Right lung (tissue), 2 donors: ENCODE measurements at regions not wholly inside any gene's neighbourhood (a gene's known extent, or its start where the extent isn't known, plus 50 kb on each side); places are given as distances from the start of the nearest gene placed in this dataset.

Source experiments
- DNase-seq, 2 donors: peaks; one replicate each; pipeline ENCODE4 v3.0.0-alpha.2; 2013

DNA sequence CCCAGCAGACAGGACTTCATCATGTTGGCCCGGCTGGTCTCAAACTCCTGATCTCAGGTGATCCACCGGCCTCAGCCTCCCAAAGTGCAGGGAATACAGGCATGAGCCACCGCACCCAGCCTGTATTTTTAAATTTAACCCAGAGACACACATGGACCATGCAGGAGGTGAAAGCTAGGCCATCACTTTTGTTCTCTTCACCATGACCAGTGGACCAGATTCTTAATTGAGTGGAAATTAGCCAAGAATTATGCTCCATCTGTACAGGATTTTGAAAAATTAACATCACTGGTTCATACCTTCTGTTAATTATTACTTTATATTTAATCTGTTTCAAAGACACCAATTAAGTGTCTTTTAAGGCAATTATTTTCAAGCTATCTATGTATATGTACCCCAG lies 493.6 kb upstream of the NOX3 start:
- DNase-seq: no peak

DNA sequence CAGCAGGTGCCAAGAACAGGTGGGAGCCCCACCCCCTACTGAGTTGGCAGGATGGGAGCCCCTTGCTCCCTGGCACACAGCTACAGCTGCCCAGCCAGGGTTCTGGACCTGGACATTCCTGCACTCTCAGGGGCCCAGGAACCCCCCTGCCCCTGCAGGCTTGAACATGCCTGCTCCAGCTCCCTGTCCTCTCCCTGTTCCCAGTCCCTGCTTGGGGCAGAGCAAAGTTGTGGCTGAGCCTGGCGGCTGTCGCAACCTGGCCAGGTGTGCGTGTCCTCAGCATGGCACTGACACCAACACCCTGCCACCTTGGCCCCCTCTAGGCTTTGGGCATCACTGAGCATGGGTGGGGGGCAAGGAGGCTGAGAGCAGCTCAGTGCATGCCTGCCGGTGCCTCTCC lies 491.2 kb upstream of the NOX3 start:
- DNase-seq: no peak

DNA sequence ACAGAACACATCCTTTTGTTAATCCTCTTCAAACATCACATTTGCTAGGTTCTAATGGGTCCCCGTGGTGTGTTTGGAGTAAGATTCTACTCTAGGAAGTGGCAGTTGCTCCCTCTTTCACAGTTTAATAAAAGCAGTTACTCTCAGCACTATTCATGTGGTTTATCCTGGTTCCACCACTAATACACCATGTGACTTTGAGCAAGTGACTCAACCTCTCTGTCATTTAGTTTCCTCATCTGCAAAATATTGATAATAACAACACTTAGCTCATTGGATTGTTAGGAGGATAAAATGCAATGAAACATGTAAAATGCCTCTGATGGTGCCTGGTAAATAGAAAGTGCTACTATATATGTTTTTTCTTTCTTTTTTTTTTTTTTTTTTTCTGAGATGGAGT lies 488.0 kb upstream of the NOX3 start:
- DNase-seq: no peak

DNA sequence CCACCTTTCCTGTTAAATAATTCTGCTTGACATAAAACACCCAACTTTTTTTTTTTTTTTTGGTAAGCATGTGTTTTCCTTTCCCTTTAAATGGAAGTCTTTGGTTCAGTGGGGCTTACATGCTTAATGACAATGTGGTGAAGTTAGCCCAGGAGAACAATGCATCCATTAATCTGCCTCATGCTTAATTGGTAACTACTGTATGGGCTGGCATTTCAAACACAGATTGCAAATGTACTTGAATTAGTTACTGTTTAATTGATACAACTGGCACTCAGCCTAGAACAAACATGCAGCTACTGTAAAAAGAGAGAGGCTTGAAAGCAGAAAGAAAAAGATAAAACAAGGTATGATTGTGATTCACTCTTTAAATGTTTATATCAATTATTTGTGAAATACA lies 483.6 kb upstream of the NOX3 start:
- no peak for DNase-seq

DNA sequence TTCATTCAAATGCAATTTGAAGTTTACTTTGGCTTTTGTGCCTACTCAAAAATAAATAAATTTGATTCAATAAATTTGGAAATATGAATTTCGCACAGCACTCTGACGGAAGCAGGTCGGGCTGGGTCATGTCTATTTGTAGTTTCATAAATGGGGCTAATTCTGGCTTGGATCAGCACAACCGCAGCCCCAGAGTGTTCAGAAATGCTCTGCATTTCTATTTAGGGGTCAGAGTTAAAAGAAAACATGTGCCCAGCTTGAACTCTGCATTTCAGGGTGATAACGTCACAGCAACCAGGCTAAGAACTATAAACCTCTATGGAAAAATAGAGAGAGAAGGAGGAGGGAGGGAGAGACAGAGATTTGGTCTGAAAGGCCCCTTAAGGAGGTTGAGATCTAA lies 480.9 kb upstream of the NOX3 start:
- no peak for DNase-seq

DNA sequence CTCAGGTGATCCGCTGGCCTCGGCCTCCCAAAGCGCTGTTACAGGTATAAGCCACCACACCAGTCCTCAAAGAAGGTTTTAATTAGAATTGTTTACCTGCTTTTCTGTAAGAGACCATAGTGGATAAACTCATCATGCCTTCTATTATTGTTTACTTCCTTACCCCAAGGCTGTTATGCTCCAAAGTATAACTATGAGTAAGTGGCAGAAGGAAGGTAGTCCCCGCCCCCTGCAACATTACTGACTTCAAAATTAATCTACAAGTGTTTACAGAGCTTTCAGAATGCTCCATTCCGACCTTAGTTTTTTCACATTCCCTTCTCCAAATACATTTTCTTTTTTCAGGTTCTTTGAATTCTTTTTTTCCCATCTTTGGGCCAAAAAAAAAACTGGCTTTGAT lies 480.5 kb upstream of the NOX3 start:
- DNase-seq: no peak

DNA sequence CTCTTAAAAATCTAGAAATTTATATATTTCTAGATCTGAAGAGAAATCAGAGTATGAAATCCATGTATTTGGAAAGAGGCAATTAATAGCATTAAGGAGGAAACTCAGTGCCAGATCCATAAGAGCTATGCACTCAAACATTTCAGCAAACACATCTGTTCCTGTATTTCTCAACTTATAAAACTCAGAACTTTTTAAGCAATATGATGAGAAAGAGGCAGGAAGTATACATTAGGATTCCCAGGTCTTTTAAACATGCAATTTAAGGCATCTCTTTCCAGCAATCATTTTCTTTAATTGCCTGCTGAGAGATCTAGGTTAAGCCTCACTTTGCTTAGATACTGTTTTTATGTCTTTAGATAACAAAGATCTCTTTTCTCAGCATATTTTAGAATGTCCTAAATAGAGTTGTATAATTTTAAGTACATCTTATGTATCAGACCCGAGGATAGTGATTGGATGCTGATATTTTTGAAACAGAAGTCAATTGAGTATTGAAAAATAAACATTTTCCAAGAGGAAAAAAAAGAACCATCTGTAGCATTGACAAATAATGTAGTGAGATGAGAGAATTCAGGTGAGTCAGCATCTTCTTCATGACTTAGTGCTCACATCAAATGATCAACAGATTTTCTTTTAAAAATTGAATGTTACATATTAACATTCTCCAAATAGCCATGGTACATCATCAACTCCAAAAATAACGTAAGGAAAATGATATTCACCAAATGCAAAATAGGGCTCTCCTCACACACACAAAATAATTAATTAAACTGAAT lies 461.4 kb upstream of the NOX3 start:
- no peak for DNase-seq

DNA sequence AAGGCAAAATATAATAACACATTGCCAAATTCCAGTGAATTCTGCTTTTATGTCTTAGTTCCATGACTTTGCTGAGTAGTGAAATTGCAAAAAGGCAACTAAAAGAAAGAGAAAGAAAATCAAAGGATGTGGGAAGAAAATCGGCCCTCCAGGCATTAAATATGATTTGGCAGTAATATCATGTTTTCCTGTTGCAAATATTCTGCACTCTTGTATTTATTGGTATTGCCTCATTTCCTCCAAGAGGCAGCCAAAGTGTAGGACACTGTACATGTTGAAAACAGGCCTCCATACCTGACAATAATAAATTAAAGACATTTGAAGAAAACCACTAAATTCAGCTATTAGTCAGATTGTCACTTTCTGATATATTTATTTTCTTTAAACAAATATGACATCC lies 460.0 kb upstream of the NOX3 start:
- no peak for DNase-seq

DNA sequence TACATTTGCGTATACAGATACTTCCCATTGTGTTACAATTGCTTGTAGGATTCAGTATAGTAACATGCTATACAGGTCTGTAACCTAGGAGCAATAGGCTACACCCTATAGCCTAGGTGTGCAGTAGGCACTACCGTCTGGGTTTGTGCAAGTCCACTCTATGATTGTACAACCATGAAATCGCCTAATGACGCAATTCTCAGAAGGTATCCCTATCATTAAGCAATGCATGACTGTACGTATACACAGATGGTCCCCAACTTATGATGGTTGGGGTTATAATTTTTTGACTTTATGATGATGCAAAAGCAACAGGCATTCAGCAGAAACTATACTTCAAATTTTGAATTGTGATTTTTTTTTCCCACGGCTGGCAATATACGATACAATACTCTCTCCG lies 458.2 kb upstream of the NOX3 start:
- no peak for DNase-seq

DNA sequence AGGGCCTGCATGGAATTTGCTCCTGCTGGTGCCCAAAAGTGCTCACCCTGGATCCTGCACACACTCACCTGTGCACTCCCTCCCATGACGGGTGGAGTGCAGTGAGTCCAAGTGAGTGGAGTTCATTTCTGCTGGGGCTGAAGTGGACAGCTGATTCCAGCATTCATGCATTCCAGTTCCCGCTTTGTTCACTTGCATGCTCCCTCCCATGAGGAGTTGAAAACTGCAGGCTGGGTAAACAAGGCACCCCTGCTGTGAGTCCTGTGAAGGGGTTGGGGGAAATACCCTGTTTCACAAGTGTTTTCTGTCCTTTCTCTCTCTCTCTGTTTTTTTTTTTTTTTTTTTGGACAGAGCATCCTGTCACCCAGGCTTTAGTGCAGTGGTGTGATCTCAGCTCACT lies 454.1 kb upstream of the NOX3 start:
- DNase-seq: no peak

DNA sequence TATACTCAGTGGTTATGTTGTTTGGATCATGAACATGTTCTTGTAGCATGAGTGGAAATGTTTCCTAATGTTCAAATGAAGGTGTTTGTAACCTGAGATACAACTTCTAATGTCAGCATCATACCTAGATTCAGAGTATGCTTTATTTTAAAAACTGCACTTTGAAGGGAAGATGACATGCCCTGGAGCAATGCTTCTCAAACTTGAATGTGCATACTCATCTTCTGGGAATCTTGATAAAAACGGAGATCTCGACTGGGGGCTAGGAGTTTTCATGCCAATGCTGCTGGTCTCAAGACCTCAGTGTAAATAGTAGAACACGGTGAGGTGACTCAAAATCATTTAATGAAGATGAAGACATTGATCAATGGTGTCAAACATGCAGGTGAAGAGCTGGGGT lies 440.0 kb upstream of the NOX3 start:
- DNase-seq: no peak

DNA sequence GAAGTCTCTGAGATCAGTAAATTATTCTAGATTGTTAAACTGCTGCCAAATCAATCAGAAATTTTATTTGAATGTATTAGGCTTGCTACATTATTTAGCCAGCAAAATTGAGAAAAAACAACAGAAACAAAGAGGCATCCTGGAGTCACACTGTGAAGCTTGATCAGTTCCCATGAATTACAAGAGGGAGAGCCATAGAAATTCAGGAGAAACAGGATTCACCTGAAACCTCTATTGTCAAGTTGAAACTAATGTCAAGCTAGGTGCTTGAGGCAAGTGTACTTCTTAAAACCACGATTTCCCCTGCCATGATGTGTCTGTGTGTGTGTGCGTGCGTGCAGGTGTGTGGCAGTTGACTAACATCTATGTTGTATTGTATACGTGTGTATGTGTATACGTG lies 439.1 kb upstream of the NOX3 start:
- DNase-seq: no peak

DNA sequence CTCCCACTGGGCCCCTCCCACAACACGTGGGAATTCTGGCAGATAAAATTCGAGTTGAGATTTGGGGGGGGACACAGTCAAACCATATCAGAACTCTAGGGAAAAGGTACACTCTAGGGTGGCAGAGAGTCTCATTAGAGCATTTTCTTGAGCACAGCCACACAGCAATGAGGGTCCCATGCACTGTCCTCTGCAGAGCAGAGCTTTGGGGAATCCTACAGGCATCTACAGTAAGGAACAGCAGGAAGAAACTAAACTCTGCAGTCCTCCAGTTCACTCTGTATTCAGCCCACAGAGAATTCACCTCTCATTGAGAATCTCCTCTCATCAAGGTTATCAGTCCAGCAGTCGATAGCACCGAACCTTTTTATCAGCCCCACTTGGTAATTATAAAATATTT lies 438.6 kb upstream of the NOX3 start:
- no peak for DNase-seq

DNA sequence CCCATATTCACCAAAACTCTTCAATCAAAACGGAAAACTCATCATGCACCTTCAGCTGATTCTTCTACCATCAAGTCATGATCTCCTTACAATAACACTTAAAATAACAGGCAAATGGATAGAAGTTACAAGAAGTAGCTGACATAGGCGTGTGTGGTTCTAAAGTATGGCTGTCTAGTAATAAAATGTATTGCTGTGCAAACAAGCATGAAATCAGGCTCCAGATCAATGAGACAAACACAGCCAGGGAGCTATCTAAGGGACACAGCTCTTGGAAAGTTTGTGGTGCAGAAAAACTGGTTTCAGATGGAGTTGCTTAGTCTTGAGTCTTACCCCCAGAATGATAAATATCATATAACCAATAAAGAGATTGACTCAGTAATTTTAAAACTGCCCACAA lies 434.8 kb upstream of the NOX3 start:
- no peak for DNase-seq

DNA sequence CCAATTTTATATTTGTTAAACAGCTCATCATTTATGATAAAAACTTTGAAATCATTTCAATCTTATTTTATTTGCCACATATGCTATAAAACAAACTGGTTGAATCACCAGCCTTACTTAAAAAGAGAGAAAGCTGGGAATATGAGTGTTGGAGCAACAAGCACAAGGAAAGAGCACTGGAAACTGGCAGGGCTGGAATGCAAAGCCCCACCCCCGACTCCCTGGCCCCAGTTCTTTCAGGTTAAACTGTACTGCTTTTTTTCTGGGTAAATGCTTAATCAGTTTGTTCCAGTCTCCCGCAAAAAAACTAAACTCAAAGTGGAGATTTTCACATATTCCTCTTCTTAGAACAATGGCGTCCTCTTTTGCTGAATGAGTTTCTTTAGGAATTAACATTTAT lies 433.8 kb upstream of the NOX3 start:
- DNase-seq: no peak

DNA sequence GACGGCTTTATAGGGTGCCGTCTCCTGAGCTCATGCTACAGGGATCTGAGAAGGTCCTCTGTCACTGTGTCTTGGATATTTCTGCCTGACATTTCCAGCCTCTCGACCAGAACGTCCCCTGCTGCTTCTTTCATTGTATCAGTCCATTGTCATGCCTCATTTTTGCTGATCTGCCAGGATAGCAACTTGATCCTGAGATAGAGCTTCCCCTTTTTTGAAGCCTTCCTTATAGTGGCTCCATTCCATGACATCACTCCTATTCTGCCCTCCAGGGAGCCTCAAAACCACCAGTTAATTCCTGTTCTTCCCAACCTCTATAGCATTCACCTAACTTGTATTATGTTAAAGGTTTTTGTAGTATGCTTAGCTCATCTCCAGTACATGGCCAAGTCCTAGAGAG lies 431.8 kb upstream of the NOX3 start:
- DNase-seq: no peak

DNA sequence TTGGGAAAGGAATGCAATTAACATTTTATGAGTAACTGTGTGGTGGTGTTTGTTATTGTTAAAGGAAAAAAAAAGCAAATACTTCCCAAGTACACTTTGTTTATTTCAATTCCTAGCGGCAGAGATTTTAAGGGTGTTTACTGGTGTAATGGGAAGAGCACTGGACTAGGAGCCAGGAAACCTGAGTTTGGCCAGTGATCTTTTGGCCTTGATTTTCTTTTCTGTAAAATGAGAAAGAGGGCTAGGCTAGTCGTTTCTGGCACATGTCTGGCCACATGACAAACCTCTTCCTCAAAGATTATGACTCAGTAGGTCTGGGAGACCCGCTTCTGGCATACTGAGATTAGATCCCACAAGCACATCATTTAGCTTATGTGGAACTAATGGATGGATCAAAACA lies 428.1 kb upstream of the NOX3 start:
- no peak for DNase-seq

DNA sequence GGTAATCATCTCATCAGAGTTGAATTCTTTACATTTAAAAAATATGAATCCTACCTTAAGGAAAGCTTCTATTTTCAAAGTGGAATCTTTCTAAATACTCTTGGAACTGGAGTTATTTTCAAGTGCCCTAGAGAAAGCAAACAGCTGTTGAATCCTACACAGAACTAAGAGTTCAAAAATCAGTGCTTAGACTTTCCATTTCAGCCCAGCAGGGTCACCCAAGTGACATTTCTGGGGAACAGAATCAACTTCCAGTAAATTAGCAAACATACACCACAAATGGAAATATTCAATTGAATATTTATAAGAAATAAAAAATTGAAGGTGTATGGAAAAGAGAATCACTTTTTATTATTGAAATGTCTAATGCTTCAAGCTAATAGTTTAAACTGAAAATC lies 427.7 kb upstream of the NOX3 start:
- peak; percentile 52 to 62 for DNase-seq

DNA sequence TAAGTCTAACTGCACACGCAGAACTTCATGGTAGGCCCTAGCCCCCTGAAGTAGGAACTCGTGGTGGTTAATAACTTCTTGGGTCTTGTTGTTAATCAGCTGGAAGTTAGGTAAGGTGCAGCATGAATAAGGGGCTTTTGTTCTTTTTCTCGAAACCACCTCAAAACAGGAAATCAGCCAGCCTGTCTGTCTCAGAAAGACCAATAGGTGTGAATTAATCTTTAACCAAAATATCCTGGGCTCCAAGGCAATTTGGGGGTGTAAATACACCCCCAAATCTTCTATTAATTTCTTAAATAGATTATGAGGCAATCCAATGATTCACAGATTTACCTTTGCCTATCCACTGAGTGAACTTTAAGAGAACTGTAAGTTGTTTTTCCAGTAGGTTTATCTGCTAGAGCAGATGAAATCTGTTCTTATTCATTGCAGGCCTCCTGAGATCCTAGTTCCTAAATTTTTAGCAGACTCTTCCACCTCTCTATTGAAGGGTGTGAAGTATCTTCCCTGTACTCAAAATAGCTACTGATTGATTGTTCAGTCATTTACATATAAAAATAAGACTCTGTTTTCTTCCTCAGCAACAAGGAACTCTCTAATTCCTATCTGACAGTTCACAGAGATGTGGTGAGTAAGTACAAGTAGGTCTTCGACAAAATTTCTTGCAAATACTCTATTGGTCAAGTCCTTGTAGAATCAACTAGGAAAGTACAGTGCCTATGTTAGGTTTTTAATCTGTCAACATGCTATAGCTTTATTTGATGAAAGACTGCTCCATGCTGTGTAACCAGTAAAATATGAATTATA lies 427.1 kb upstream of the NOX3 start:
- no peak for DNase-seq

DNA sequence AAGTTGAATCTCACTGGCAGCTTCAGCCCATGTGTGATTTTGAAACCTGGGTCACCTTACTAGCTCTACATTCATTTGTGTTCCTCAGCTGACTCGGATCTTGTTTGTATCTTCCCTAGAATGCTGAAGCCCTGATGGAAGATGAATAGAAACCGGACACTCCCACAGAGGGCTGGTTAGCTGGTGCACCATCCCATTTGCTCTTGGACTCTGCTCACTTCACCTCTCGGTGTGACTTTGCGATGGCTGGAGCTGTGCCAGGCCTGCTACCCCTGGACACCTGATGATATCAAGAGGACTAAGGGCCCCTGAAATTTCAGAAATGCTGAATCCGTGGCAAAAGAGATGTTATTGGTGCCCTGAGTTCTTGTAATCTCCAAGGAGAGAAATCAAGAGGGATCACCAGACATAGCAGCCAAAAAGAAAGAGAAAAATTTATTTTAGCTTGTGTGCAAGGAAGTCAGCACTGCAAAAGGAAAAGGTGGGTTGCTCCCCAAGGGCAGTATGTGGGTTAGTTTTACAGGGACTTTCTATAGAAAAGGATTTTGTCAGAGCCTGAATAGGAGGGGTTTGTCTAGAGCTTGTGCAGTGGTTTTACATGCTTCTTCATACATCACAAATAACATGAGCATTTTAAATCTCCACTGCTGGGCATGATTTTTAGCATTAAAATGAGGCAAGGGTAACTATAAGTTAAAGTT lies 426.3 kb upstream of the NOX3 start:
- DNase-seq: no peak

DNA sequence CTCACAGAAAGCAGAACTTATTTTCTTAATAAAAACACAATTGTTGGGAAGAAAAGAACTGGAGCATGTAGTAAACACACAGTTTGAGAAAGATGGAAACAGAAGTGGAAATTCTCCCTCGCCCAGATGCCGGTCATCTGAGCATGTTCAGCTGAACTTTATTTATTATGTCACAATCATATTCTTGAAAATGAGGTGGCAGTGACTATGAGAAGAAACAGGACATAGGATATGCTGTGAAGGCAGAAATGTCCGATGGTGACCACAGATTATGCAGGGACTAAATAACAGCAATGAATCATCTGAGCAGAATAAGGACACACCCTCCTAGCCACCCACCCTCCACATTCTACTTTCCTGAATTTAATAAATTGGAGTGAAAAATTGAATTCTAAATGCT lies 425.3 kb upstream of the NOX3 start:
- peak; percentile 42 to 45 for DNase-seq

DNA sequence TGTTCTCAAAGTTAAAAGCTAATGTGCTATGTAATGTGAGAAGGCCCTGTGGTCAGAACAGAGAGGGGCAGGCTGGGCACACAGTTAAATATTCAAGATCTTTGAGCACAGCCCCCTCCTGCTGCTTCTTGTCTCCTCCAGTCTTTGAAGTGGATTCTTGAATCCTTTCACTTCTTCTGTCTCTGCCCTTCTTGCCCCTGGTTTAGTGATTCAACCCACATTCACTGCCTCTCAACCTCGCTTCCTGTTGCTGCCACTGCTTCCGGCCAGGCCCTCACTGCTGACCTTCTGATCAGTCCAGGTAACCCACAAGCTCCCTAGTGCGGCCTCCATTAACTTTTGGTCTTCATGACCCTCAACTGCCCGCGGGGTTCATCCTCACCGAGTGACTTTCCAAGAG lies 417.3 kb upstream of the NOX3 start:
- DNase-seq: no peak

DNA sequence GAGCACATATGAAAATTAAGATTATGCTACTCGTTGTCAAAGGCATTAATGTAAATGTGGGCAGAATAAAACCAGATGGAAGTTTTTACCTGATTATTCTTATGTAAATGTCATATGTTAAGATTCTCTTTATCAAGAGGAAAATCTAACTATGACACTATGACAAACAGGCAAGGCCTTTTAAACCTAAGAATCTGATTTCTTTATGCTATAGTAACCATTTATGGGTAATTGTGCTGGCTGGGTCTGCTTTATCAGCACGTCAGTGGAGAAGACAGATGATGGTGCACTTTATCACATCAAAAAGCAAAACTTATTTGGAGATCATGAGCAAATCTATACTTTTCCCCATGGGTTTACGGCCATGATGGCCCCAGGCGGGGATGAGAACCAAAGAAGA lies 412.0 kb upstream of the NOX3 start:
- no peak for DNase-seq
